CD4-positive, alpha-beta T cell (primary cell): ENCODE measurements at regions not wholly inside any gene's neighbourhood (a gene's known extent, or its start where the extent isn't known, plus 50 kb on each side); places are given as distances from the start of the nearest gene placed in this dataset.

Experiments
- ATAC-seq: fragments of 200-7000 bp; cut with Tn5 transposase; one replicate; pipeline ENCODE4 v1.10.0; 2022; ENCODE audit warnings: mild to moderate bottlenecking; ENCODE audit not compliant: poor library complexity
- CTCF ChIA-PET: fragments of 350-600 bp; sonication (Branson Sonifier 250); formaldehyde crosslinking; loops from one replicate; lab custom pipeline; 2021; ENCODE audit warnings: antibody characterized with exemption, inconsistent platforms; lab: Charles Lee
- POLR2A ChIA-PET: fragments of 350-600 bp; sonication (Branson Sonifier 250); formaldehyde crosslinking; loops from one replicate; lab custom pipeline; 2021; ENCODE audit warnings: antibody characterized with exemption, inconsistent platforms; lab: Charles Lee
- DNase-seq, 14 experiments: peaks; one replicate each; pipeline ENCODE4 v3.0.0-alpha.2; 2013 to 2020; ENCODE audit warnings: mixed read lengths in 2 of 14
- H3K27ac ChIP-seq, 2 donors: one replicate each; pipeline versions ENCODE4 v1.5.1 to v1.7.0; 2013; ENCODE audit warnings: low read length in 2 of 2, low read depth in 1 of 2, mild to moderate bottlenecking in 1 of 2
- H3K27me3 ChIP-seq, 2 experiments: 1 replicate in 1 of 2; 2 replicates in 1 of 2; pipeline versions ENCODE4 v1.6.1 to v1.7.0; 2013; ENCODE audit warnings: low read length in 2 of 2, control low read depth in 1 of 2, mild to moderate bottlenecking in 1 of 2, moderate library complexity in 1 of 2; ENCODE audit not compliant: insufficient read depth in 2 of 2, control insufficient read depth in 1 of 2
- H3K36me3 ChIP-seq: one replicate; pipeline ENCODE4 v1.6.1; 2013; ENCODE audit warnings: low read length, control low read depth; ENCODE audit not compliant: insufficient read depth
- H3K4me1 ChIP-seq: one replicate; pipeline ENCODE4 v1.6.1; 2013; ENCODE audit warnings: low read length, control low read depth; ENCODE audit not compliant: insufficient read depth
- H3K4me3 ChIP-seq: one replicate; pipeline ENCODE4 v1.5.1; 2013; ENCODE audit warnings: mild to moderate bottlenecking, low read length, moderate library complexity
- H3K9me3 ChIP-seq, 2 experiments: 1 replicate in 1 of 2; 2 replicates in 1 of 2; pipeline versions ENCODE4 v1.6.1 to v1.7.0; 2013; ENCODE audit warnings: low read length in 2 of 2, mild to moderate bottlenecking in 2 of 2, control low read depth in 1 of 2, moderate library complexity in 1 of 2; ENCODE audit not compliant: control insufficient read depth in 1 of 2, insufficient read depth in 1 of 2
- H3K27ac Mint-ChIP-seq: one replicate; pipeline ENCODE4 v1.8.0; 2020; ENCODE audit warnings: mixed read lengths
- H3K27me3 Mint-ChIP-seq: one replicate; pipeline ENCODE4 v1.8.0; 2021; ENCODE audit warnings: mixed read lengths
- H3K36me3 Mint-ChIP-seq: one replicate; pipeline ENCODE4 v1.8.0; 2021; ENCODE audit warnings: low read depth, mixed read lengths
- H3K4me1 Mint-ChIP-seq: one replicate; pipeline ENCODE4 v1.8.0; 2021; ENCODE audit warnings: low read depth, mixed read lengths
- H3K4me3 Mint-ChIP-seq: one replicate; pipeline ENCODE4 v1.8.0; 2020; ENCODE audit warnings: mild to moderate bottlenecking, mixed read lengths
- H3K9me3 Mint-ChIP-seq: one replicate; pipeline ENCODE4 v1.8.0; 2020; ENCODE audit warnings: mixed read lengths
- intact Hi-C, 2 experiments: fragments of 100-400 bp; cut with DNase I in 1 of 2; cut with micrococcal nuclease in 1 of 2; formaldehyde crosslinking; loops; one replicate each; pipeline versions ENCODE4 v1.15.1 to v1.9.0; 2023 to 2025; cut with DNase I, micrococcal nuclease
- TF ChIP-seq, protein P1 (sequence below): fragments of 200-600 bp; IDR thresholded peaks from one replicate; pipeline ENCODE4 v1.8.0; 2022; ENCODE audit warnings: antibody characterized with exemption, mild to moderate bottlenecking

GRCh38 chr3:174336784-174337183 is 522.4 kb upstream of the NAALADL2 start:
- ChIA-PET CTCF (no interaction called here), POLR2A (no interaction called here)
- H3K27ac ChIP-seq = no peak overlapping the region
- peaks cover 0 to 3% of the 10 kb centered on the region in 2 experiments for H3K9me3 ChIP-seq
- TF ChIP-seq, protein P1, sequence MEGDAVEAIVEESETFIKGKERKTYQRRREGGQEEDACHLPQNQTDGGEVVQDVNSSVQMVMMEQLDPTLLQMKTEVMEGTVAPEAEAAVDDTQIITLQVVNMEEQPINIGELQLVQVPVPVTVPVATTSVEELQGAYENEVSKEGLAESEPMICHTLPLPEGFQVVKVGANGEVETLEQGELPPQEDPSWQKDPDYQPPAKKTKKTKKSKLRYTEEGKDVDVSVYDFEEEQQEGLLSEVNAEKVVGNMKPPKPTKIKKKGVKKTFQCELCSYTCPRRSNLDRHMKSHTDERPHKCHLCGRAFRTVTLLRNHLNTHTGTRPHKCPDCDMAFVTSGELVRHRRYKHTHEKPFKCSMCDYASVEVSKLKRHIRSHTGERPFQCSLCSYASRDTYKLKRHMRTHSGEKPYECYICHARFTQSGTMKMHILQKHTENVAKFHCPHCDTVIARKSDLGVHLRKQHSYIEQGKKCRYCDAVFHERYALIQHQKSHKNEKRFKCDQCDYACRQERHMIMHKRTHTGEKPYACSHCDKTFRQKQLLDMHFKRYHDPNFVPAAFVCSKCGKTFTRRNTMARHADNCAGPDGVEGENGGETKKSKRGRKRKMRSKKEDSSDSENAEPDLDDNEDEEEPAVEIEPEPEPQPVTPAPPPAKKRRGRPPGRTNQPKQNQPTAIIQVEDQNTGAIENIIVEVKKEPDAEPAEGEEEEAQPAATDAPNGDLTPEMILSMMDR = no peak
- peaks cover 7% of the 10 kb centered on the region for H3K9me3 Mint-ChIP-seq
- ATAC-seq (no peak), DNase-seq (peak in 1 of 14 experiments; percentile 6)
- intact Hi-C loops = no loop called here
- no peaks in the 10 kb centered on the region for H3K27me3 Mint-ChIP-seq
- H3K4me1 ChIP-seq = no peaks in the 10 kb centered on the region
- H3K27ac Mint-ChIP-seq = no peak overlapping the region
- no peaks in the 10 kb centered on the region for H3K36me3 ChIP-seq
- H3K4me3 Mint-ChIP-seq = no peak overlapping the region
- no peaks in the 10 kb centered on the region for H3K4me1 Mint-ChIP-seq
- no peaks in the 10 kb centered on the region for H3K36me3 Mint-ChIP-seq
- no peaks in the 10 kb centered on the region for H3K27me3 ChIP-seq
- H3K4me3 ChIP-seq = no peak overlapping the region

GRCh38 chr3:174337227-174337626 is 521.9 kb upstream of the NAALADL2 start:
- H3K4me3 Mint-ChIP-seq = no peak overlapping the region
- H3K4me1 Mint-ChIP-seq = no peaks in the 10 kb centered on the region
- peak in 3 of 14 experiments; percentile 11 to 16 (median 15) for DNase-seq
- Histone ChIP-seq H3K36me3 (no peaks in the 10 kb centered on the region), H3K4me1 (no peaks in the 10 kb centered on the region), H3K27me3 (no peaks in the 10 kb centered on the region), H3K27ac (no peak overlapping the region), H3K9me3 (peaks cover 0 to 3% of the 10 kb centered on the region in 2 experiments), H3K4me3 (no peak overlapping the region)
- no peaks in the 10 kb centered on the region for H3K27me3 Mint-ChIP-seq
- ChIA-PET POLR2A (no interaction called here), CTCF (no interaction called here)
- peaks cover 4% of the 10 kb centered on the region for H3K9me3 Mint-ChIP-seq
- intact Hi-C loops = no loop called here
- no peak overlapping the region for H3K27ac Mint-ChIP-seq
- TF ChIP-seq, protein P1 = no peak
- H3K36me3 Mint-ChIP-seq = no peaks in the 10 kb centered on the region
- no peak for ATAC-seq

- H3K4me1 ChIP-seq = no peaks in the 10 kb centered on the region
These were observed 518.2 kb upstream of the NAALADL2 start for GRCh38 chr3:174340624-174341587.

More at GRCh38 chr3:174340624-174341587, 518.2 kb upstream of the NAALADL2 start:
- intact Hi-C loops = no loop called here
- Histone ChIP-seq H3K9me3 (peaks cover 0 to 3% of the 10 kb centered on the region in 2 experiments), H3K4me3 (no peak overlapping the region), H3K27me3 (no peaks in the 10 kb centered on the region), H3K36me3 (no peaks in the 10 kb centered on the region), H3K27ac (no peak overlapping the region)
- ChIA-PET POLR2A (no interaction called here), CTCF (no interaction called here)
- Mint-ChIP-seq H3K36me3 (no peaks in the 10 kb centered on the region), H3K27me3 (no peaks in the 10 kb centered on the region), H3K27ac (no peak overlapping the region), H3K4me3 (no peak overlapping the region), H3K4me1 (no peaks in the 10 kb centered on the region), H3K9me3 (no peaks in the 10 kb centered on the region)
- DNase-seq (no peak), ATAC-seq (no peak)
- TF ChIP-seq, protein P1 = no peak
